ENCODE measurements at regions not wholly inside any gene's neighbourhood (a gene's known extent, or its start where the extent isn't known, plus 50 kb on each side); places are given as distances from the start of the nearest gene placed in this dataset.

- DNase-seq (ENCODE audit: low read depth, low spot score), result peak; percentile 55
Measured at GRCh38 chr16:86800894-86801293, 222.5 kb downstream of the FOXL1 start.

- DNase-seq (ENCODE audit: low read depth, low spot score), result no peak
Measured at GRCh38 chr16:86802013-86802412, 223.7 kb downstream of the FOXL1 start.

GRCh38 chr16:86805188-86805587 is 226.8 kb downstream of the FOXL1 start:
- no peak for DNase-seq (ENCODE audit: low read depth, low spot score)

GRCh38 chr16:86806181-86806837 is 228.0 kb downstream of the FOXL1 start:
- no peak for DNase-seq (ENCODE audit: low read depth, low spot score)

- DNase-seq (ENCODE audit: low read depth, low spot score), result no peak
Measured at GRCh38 chr16:86806838-86807351, 228.5 kb downstream of the FOXL1 start.

- no peak for DNase-seq (ENCODE audit: low read depth, low spot score)
Measured at GRCh38 chr16:86808863-86809444, 230.6 kb downstream of the FOXL1 start.

GRCh38 chr16:86809458-86809955 is 231.2 kb downstream of the FOXL1 start:
- DNase-seq (ENCODE audit: low read depth, low spot score), result peak; percentile 58

- no peak for DNase-seq (ENCODE audit: low read depth, low spot score)
Measured at GRCh38 chr16:86810062-86810461, 231.7 kb downstream of the FOXL1 start.

GRCh38 chr16:86812363-86812970 is 234.1 kb downstream of the FOXL1 start:
- DNase-seq (ENCODE audit: low read depth, low spot score), result no peak

GRCh38 chr16:86814256-86814655 is 235.9 kb downstream of the FOXL1 start:
- DNase-seq (ENCODE audit: low read depth, low spot score), result no peak

GRCh38 chr16:86816930-86817625 is 238.7 kb downstream of the FOXL1 start:
- DNase-seq (ENCODE audit: low read depth, low spot score), result no peak

GRCh38 chr16:86818671-86819532 is 240.6 kb downstream of the FOXL1 start:
- DNase-seq (ENCODE audit: low read depth, low spot score), result no peak

GRCh38 chr16:86819533-86819892 is 241.2 kb downstream of the FOXL1 start:
- no peak for DNase-seq (ENCODE audit: low read depth, low spot score)

GRCh38 chr16:86821895-86822294 is 243.5 kb downstream of the FOXL1 start:
- DNase-seq (ENCODE audit: low read depth, low spot score), result no peak

GRCh38 chr16:86823125-86823524 is 244.8 kb downstream of the FOXL1 start:
- no peak for DNase-seq (ENCODE audit: low read depth, low spot score)

GRCh38 chr16:86823888-86824671 is 245.7 kb downstream of the FOXL1 start:
- peak; percentile 91 for DNase-seq (ENCODE audit: low read depth, low spot score)

- no peak for DNase-seq (ENCODE audit: low read depth, low spot score)
Measured at GRCh38 chr16:86824751-86825296, 246.5 kb downstream of the FOXL1 start.

- DNase-seq (ENCODE audit: low read depth, low spot score), result no peak
Measured at GRCh38 chr16:86825631-86826030, 247.3 kb downstream of the FOXL1 start.

GRCh38 chr16:86826941-86827340 is 248.6 kb downstream of the FOXL1 start:
- no peak for DNase-seq (ENCODE audit: low read depth, low spot score)

GRCh38 chr16:86827521-86827920 is 249.2 kb downstream of the FOXL1 start:
- no peak for DNase-seq (ENCODE audit: low read depth, low spot score)
